ENCODE measurements at regions not wholly inside any gene's neighbourhood (a gene's known extent, or its start where the extent isn't known, plus 50 kb on each side); places are given as distances from the start of the nearest gene placed in this dataset.
A peak's percentile ranks its signal among the peaks of the same experiment; 100 is the strongest.

DNA sequence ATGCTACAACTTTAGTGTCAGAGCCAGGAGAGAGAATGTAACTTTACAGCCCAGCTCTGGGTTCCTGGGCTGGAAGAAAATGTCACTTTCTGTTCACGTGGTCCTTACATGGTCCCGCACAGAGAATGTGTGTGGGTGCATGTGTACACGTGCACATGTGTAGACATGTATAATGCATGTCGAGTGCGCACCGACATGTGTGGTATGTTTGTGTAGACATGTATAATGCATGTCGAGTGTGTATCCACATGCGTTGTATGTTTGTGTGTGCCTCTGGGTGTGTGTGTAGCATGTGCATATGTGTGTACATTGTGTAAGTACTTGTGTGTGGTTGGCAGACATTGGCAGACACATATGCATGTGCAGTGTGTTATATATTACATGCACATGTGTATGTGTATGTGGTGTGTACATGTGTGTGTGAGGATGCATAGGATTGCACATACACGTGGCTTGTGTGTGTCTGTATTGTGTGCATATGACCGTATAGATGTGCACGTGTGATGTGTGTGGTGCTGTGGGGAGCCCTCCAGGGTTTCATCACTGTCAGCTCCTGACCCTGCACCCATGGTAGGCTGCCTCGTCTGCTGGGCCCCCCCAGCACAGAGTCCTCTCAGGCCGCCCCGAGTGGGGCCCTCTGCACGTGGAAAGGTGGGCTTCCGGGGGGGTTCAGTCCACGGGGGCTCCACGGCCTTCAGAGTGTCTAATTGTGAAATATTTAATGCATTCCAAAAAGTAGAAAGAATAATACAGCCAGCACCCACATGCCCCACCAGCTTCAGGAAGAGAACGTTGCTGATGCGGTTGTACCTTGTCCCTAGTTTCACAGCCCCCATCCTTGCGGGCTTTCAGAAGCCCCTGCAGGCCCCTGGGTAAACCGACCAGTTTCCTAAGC is 214.2 kb upstream of the GSE1 start:
- no peak for DNase-seq (ENCODE audit: low read depth in 1 of 2, low spot score in 1 of 2)

DNA sequence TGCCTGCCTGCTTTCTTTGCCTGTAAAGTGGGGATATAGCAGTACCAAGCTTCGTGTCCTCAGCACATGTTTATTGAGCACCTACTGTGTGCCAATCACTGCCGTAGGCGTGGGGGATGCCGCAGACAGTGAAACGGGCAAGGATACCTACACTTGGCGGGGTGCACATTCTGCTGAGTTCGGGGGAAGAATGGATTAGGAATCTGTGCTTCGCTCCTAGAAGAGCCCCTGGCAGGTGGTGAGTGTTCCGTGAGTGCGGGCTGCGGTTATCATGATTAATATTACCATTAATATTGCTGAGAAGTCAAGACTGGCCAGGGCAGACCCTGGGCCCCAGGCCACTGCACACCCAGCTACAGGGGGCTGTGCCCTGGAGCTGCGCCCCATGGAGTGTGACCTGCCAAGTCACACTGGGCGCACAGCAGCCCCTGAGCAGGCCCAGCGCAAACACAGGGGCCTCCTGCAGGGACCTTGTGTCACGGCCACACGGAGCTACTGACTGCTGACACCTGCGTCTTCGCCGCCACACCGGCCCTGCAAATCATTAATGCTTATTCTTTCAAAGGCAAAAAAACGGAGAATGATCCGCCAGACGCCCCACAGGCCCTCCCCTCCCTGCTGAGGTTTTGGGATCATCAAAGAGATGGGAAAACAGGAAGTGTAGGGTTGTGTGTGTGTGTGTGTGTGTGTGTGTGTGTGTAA is 213.4 kb upstream of the GSE1 start:
- no peak for DNase-seq (ENCODE audit: low read depth in 1 of 2, low spot score in 1 of 2)

DNA sequence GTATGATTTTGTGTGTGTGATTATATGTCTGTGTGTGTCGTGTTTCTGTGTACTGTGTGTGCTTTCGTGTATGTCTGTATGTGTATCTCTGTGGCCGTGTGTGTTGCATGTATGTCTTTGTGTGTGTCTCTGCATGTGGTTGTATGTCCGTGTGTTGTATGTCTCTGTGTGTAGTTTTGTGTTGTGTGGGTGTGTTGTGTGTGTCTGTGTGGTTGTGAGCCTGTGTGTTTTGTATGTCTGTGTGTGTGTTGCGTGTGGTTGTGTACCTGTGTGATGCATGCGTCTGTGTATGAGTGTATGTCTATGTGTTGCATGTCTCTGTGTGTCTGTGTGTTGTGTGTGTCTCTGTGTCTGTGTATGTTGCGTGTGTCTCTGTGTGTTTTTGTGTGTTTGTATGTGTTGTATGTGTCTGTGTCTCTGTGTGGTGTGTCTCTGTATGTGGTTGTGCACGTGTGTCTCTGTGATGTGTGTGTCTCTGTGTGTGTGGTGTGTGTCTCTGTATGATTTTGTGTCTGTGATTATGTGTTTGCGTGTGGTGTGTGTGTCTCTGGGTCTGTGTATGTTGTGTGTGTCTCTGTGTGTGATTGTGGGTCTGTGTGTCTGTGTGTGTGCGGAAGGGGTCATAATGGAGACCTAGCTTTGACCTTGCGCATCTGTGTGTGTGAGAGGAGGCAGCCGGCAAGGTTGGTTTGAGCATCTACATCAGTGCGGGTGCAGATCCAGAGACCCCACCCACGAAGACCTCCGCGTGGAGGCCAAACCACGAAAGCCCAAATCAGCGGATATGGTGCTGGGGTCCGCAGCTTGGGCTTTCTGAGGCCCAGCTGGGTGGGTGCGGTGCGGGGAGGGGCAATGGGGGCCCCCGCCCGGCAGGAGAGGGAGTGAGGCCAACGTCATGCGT is 212.6 kb upstream of the GSE1 start:
- no peak for DNase-seq (ENCODE audit: low read depth in 1 of 2, low spot score in 1 of 2)

DNA sequence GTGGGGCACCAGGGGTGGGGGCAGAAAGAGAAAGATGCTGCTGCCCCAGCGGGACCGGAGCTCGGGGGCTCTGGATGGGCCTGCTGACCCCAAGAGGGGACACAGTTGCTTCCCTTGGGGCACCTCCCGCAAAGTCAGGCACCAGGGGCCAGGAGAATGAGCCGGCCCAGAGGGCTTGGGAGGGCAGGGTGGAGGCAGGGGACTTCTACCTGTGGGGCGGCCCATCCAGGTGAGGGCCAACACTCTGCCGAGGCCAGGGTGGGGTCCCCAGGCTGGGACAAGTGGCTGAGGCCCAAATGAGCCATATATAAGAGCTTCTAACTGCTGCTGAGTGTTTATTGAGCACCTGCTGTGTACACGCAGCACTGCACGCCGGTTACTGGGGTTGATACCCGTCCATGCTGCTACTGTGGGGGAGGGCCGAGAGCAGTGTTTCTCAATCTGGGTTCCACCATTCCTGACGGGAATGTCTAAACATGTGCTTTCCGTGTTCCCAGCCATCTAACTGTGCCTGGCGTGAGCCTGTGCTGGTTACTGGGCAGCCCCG is 211.7 kb upstream of the GSE1 start:
- no peak for DNase-seq (ENCODE audit: low read depth in 1 of 2, low spot score in 1 of 2)

- no peak for DNase-seq (ENCODE audit: low read depth in 1 of 2, low spot score in 1 of 2)
Observed at GRCh38 chr16:85401917-85402766, 211.0 kb upstream of the GSE1 start.

DNA sequence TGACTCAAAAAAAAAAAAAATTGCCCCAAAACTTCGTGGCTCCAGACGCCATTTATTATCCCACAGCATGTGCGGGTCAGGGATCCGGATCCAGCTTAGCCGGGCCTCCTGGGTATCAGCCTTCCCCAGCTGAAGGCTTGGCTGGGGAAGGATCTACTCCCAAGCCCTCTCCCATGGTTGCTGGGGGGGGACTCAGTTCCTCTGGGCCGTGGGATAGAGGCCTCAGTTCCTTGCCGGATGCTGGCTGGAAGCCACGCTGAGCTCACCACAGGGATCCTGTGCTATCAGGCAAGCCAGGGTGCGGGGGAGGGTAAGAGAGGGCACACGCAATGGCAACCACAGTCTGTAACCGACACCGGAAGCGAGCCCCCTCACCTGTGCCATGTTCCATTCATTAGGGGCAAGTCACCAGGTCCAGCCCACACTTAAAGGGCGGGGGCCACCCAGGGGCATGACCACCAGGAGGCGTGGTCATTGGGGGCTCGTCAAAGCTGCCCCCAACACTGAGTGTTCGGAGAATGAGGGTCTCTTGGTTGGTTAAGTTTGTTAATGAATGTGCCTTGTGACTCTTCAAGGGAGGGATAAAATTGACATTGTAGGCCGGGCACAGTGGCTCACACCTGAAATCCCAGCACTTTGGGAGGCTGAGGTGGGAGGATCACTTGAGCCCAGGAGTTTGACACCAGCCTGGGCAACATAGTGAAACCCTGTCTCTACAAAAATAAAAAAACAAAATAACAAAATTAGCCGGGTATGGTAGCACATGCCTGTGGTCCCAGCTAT is 210.0 kb upstream of the GSE1 start:
- DNase-seq (ENCODE audit: low read depth in 1 of 2, low spot score in 1 of 2): no peak

DNA sequence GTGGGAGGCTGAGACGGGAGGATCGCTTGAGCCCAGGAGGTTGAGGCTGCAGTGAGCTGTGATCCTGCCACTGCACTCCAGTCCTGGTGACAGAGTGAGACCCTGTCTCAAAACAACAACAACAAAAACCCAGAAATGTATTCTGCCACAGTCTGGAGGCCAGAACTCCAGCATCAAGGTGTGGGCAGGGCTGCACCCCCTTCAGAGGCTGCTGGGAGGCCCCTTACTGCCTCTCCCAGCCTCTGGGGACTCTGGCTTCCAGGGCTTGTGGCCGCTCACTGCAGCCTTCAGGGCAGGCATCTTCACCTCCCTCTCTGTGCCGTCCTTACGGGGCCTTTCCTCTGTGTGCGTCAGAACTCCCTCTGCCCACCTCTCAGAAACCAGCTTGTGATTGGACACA is 209.4 kb upstream of the GSE1 start:
- DNase-seq (ENCODE audit: low read depth in 1 of 2, low spot score in 1 of 2): no peak

- DNase-seq (ENCODE audit: low read depth in 1 of 2, low spot score in 1 of 2): no peak
Observed at GRCh38 chr16:85412911-85413520, 200.1 kb upstream of the GSE1 start.

- DNase-seq (ENCODE audit: low read depth in 1 of 2, low spot score in 1 of 2): no peak
Observed at GRCh38 chr16:85413691-85414663, 199.1 kb upstream of the GSE1 start.

DNA sequence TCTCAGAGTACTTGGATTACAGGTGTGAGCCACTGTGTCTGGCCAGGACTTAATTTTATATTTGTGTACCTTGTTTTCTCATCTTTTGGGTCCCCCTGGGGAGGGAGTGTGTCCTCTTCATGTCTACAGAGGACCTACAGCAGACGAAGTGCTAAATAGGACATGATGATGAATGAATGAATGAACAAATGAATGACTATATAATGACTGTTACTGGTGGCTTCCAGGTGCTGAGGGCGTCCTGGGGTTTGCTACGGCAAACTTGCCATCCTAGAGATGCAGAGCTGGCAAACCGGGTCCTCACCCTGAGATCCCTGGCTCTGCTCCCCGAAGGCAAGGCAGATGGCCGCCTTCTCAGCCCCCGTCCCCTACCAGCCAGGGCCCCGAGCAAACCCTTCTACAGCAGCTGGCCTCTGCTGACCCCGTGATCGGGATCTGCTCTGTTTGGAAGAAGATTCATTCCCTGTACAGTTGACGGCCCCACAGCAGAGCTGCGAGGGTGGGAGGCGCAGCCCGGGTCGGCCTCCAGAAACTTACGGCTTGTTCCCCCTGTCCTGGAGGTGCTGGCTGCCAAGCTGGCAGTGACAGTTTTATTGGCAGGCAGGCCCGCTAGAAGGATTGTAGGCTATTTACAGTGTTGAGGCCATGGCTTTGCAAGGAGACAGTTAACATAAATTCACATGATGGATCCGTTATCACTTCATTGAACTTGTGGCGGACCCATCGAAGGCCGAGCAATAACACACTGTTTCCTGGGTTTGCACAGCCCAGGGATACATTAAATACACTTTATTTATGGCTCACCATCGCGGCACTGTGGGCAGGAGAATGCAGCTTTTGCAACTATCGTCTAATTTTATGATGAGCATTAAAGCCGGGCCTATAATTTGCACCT is 197.7 kb upstream of the GSE1 start:
- DNase-seq (ENCODE audit: low read depth in 1 of 2, low spot score in 1 of 2): no peak

- DNase-seq (ENCODE audit: low read depth in 1 of 2, low spot score in 1 of 2): peak; percentile 39 to 53
Observed at GRCh38 chr16:85416228-85417109, 196.7 kb upstream of the GSE1 start.

DNA sequence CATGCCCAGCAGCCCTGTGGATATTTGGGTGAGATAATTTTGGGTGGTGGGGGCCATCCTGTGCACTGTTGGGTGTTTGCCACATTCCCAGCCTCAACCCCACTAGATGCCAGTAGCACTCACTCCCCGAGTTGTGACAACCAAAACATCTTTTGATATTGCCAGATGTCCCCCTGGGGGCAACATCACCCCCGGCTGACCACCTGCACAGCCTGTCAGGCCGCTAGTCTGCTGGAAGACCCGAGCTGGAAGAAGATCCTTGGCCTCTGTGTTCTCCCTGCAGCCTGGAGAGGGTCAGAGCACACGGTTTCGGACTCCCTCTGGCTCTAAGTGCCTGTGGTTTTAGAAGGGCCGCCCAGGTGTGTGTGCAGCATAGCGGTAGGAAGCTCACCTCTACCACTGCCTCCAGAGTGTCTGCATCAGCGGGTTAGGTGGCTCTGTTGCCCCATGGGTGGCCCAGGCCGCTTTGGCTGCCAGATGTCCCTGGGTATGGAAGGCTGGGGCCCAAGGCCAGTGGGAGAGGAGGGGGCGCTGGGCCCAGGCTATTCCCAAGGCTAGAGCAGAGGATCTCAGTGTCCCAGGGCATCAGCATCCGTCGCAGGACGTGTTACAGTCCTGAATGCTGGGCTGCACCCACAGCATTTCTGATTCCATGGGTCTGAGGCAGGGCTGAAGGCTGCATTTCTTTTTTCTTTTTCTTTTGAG is 195.8 kb upstream of the GSE1 start:
- DNase-seq (ENCODE audit: low read depth in 1 of 2, low spot score in 1 of 2): no peak

DNA sequence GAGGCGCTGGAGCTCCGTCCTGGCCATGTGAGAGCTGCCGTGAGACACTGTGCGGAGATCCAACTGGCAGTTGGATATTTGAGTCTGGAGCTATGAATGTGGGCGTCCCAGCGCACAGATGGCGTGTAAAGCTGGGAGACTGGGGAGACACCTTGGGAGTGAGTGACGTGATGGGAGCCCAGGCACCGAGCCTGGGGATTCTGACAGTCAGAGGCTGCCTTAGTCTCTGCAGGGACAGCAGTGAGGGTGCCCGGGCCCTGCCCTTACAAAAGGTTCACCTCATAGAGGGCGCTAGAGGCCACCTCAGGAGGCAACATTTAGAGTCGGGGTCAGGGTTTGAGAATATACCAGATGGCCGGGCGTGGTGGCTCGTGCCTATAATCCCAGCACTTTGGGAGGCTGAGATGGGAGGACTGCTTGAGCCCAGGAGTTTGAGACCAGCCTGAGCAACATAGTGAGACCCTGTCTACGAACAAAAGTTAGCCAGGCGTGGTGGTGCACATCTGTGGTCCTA is 194.1 kb upstream of the GSE1 start:
- no peak for DNase-seq (ENCODE audit: low read depth in 1 of 2, low spot score in 1 of 2)

GRCh38 chr16:85419503-85420408 is 193.4 kb upstream of the GSE1 start:
- DNase-seq (ENCODE audit: low read depth in 1 of 2, low spot score in 1 of 2): no peak

Measured in activated T-helper 1 cell treated with anti-CD3 and anti-CD28 coated beads, Interleukin-2, amount 50 U/mL, for 16 hours (primary cell).